WERI-Rb-1 (cell line): ENCODE measurements at regions not wholly inside any gene's neighbourhood (a gene's known extent, or its start where the extent isn't known, plus 50 kb on each side); places are given as distances from the start of the nearest gene placed in this dataset.

Experiments used
- DNase-seq: peaks from one replicate; pipeline ENCODE4 v3.0.0-alpha.2; 2020
- H3K27ac ChIP-seq: fragments of 250-450 bp; sonication (Bioruptor Pico); 2 replicates; pipeline ENCODE4 v1.5.1; 2020; ENCODE audit warnings: mild to moderate bottlenecking, moderate library complexity
- H3K27me3 ChIP-seq: fragments of 250-450 bp; sonication (Bioruptor Pico); 2 replicates; pipeline ENCODE4 v1.5.1; 2021; ENCODE audit warnings: mild to moderate bottlenecking, low read depth, moderate library complexity; ENCODE audit not compliant: insufficient read depth, severe bottlenecking
- H3K36me3 ChIP-seq: fragments of 250-450 bp; sonication (Bioruptor Pico); 2 replicates; pipeline ENCODE4 v1.5.1; 2020; ENCODE audit warnings: mild to moderate bottlenecking, moderate library complexity
- H3K4me3 ChIP-seq: 2 replicates; pipeline ENCODE4 v1.5.1; 2011; ENCODE audit warnings: low read depth, mild to moderate bottlenecking, control low read depth, low read length
- H3K9me3 ChIP-seq: fragments of 250-450 bp; sonication (Bioruptor Pico); 2 replicates; pipeline ENCODE4 v1.5.1; 2021; ENCODE audit warnings: mild to moderate bottlenecking, moderate library complexity; ENCODE audit not compliant: severe bottlenecking
- TF ChIP-seq, protein P1 (sequence below): IDR thresholded peaks from 2 replicates; pipeline ENCODE4 v1.5.1; 2011; ENCODE audit warnings: low read depth, mild to moderate bottlenecking, control low read depth, inconsistent platforms, low read length

DNA sequence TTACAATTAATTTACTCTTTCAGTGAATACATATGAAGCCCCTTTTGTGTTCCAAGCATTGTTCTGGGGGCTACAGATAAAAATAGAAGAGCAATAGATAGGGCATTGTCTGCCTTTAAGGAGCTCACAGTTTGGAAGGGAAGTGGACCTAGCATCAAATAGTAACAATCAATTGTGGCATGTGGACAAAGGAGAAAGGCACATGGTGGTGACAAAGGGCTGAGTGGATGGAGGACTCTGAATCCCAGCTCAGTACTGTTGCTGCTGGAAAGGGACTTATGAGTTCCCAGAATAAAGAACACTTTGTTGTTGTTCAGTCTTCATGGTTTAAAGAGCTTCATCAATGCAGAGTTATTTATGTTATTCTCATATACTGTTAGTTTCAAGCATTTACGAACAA is 217.7 kb downstream of the HRH4 start:
- Histone ChIP-seq H3K27ac (no peak overlapping the region), H3K27me3 (no peaks in the 10 kb centered on the region)

DNA sequence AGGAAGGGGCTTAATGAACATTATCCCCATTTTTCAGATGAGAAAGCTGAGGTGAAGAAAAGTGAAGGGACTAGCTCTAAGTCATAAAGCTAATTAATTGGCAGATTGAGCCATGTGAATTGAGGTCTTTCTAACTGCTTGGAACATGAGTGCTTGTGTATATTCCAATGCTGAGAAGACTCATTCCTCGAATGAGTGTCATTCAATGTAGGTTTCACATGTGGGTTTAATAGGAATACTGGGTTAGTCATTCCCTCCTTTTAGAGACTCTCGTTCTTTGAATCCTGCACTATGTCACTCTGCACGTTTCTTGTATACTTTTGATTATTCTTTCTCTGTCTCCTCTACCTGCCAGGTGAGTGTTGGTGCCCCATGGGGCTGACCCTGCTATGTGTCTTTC is 218.2 kb downstream of the HRH4 start:
- Histone ChIP-seq H3K27ac (no peak overlapping the region), H3K4me3 (no peak overlapping the region), H3K36me3 (no peaks in the 10 kb centered on the region), H3K27me3 (no peaks in the 10 kb centered on the region), H3K9me3 (no peaks in the 10 kb centered on the region)
- no peak for DNase-seq
- TF ChIP-seq, protein P1, sequence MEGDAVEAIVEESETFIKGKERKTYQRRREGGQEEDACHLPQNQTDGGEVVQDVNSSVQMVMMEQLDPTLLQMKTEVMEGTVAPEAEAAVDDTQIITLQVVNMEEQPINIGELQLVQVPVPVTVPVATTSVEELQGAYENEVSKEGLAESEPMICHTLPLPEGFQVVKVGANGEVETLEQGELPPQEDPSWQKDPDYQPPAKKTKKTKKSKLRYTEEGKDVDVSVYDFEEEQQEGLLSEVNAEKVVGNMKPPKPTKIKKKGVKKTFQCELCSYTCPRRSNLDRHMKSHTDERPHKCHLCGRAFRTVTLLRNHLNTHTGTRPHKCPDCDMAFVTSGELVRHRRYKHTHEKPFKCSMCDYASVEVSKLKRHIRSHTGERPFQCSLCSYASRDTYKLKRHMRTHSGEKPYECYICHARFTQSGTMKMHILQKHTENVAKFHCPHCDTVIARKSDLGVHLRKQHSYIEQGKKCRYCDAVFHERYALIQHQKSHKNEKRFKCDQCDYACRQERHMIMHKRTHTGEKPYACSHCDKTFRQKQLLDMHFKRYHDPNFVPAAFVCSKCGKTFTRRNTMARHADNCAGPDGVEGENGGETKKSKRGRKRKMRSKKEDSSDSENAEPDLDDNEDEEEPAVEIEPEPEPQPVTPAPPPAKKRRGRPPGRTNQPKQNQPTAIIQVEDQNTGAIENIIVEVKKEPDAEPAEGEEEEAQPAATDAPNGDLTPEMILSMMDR = no peak

More for the DNA sequence above, 217.7 kb downstream of the HRH4 start:
- Histone ChIP-seq H3K36me3 (no peaks in the 10 kb centered on the region), H3K9me3 (no peaks in the 10 kb centered on the region), H3K4me3 (no peak overlapping the region)
- no peak for DNase-seq
- TF ChIP-seq, protein P1 = no peak

DNA sequence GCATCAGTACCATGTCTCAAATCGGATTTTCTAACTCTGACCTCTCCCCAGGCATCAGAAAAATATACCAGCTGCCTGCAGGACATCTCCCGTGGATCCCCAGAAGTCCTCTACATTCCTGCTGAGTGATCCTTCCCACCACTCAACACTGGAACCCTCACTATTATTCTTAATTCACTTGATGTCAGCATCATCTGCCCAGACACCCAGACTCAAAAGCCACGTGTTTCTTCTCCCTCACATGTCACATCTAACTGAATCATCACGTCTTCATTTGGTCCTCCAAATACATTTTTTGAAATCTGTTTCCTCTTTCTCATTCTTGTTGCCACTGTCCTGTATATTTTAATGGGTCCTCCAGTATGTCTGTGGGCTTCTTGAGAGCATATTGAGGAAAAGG is 218.6 kb downstream of the HRH4 start:
- no peak for DNase-seq
- H3K9me3 ChIP-seq = no peaks in the 10 kb centered on the region
- no peak overlapping the region for H3K27ac ChIP-seq
- TF ChIP-seq, protein P1 = no peak
- no peaks in the 10 kb centered on the region for H3K36me3 ChIP-seq
- no peak overlapping the region for H3K4me3 ChIP-seq
- H3K27me3 ChIP-seq = no peaks in the 10 kb centered on the region

DNA sequence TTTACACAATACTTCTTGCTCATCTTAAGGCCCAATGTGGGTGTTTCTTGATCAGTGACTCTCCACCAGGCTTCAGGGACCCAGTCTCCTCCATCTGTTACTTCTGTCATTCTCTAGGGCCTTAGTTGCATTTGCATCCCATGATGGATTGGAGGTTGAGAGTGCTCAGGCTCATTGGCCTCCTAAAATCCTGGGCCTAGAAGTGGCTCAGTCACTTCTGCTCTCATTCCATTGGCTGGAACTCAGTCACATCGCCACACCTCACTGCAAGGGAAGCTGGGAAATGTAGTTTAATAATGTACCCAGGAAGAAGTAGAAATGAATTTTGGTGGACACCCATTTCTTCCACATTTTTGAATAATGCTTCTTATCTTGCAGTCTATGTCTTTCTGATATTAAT is 223.5 kb downstream of the HRH4 start:
- no peaks in the 10 kb centered on the region for H3K27me3 ChIP-seq
- no peaks in the 10 kb centered on the region for H3K9me3 ChIP-seq
- H3K27ac ChIP-seq = no peak overlapping the region
- TF ChIP-seq, protein P1 = no peak
- H3K36me3 ChIP-seq = no peaks in the 10 kb centered on the region
- DNase-seq = no peak
- H3K4me3 ChIP-seq = no peak overlapping the region

DNA sequence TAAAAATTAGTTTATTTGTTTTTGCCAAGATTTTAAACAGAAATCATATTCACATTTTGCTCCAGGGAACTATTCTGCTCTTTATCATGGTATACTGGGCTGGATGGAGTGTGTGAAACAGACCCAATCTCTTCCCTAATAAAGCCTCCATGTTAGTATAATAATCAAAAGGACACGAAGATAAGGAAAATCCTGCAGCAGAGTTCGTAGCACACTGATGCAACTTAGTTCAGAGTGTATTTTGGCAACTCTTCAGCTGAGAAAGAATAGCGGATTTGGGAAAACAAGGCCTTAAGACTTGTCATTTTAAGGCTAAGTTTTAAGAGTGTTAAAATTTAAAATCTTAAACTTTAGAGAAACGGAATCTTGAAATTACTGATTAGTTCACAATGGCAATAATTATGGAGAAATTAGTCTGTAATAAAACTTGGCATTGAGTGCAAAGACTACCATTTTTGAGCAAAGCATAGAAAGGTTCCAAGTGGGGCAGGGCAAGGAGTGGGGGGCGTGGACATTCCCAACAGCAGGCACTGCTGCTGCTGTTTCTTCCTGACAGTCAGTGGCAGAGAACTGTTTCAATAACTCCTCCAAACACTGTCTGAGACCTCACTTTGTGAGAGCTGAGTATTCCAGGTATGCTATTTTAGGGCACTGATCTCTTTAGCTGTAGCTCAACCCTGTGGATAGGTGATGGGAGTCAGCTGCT is 225.0 kb downstream of the HRH4 start:
- Histone ChIP-seq H3K27me3 (no peaks in the 10 kb centered on the region), H3K4me3 (no peak overlapping the region), H3K27ac (no peak overlapping the region), H3K9me3 (no peaks in the 10 kb centered on the region), H3K36me3 (no peaks in the 10 kb centered on the region)
- no peak for DNase-seq
- TF ChIP-seq, protein P1 = no peak

DNA sequence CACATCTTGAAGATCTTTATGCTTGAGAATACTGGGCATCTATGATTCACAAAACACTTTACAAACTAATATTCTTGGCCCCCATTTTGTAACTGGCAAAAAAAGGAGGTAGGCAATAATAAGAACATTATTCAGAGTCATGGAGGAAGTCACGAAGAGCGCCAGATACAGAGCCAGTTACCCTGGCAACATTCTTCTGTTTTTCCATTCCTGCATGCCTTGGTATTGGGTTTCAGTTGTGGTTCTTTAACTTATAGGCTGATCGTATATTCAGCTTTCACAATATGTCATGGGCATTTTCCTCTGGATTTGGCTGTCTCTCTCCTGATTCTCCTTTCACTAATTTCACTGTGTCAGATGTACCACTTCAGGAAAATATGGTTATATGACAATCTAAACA is 234.7 kb downstream of the HRH4 start:
- no peak overlapping the region for H3K4me3 ChIP-seq
- DNase-seq = no peak
- no peaks in the 10 kb centered on the region for H3K27me3 ChIP-seq
- no peaks in the 10 kb centered on the region for H3K9me3 ChIP-seq
- H3K36me3 ChIP-seq = no peaks in the 10 kb centered on the region
- TF ChIP-seq, protein P1 = no peak
- no peak overlapping the region for H3K27ac ChIP-seq
